ENCODE measurements at regions not wholly inside any gene's neighbourhood (a gene's known extent, or its start where the extent isn't known, plus 50 kb on each side); places are given as distances from the start of the nearest gene placed in this dataset.

- POLR2A ChIA-PET, result no interaction called here
- SMC1A ChIA-PET (ENCODE audit: uncharacterized antibody, unreplicated experiment), result interaction anchor here (1.3 kb wide), 1 partner anchor 12 kb away, joined by 3 read pairs; no protein-coding TSS in a partner anchor
- TF ChIP-seq ZBTB40 (IDR thresholded peaks at IDR 0.05; ENCODE audit: borderline replicate concordance) (no peak), SRF (IDR thresholded peaks at IDR 0.05; ENCODE audit: low read depth in 2 of 2, low read length in 2 of 2) (no peak), SREBF1 (IDR thresholded peaks at IDR 0.05; ENCODE audit: low read length) (no peak), ZZZ3 (IDR thresholded peaks at IDR 0.05; ENCODE audit: control insufficient read depth, insufficient read length, low read depth) (no peak), ZNF687 (IDR thresholded peaks at IDR 0.05) (no peak), IKZF2 (IDR thresholded peaks at IDR 0.05) (no peak), DPF2 (IDR thresholded peaks at IDR 0.05) (no peak), CBX3 (IDR thresholded peaks at IDR 0.05; ENCODE audit: borderline replicate concordance, low read depth) (no peak)
- Histone ChIP-seq H3K4me1 (ENCODE audit: control insufficient read depth, insufficient read depth, low read length) (no peaks in the 10 kb centered on the region), H4K20me1 (ENCODE audit: control insufficient read depth, insufficient read depth) (no peaks in the 10 kb centered on the region), H3K27ac (ENCODE audit: control insufficient read depth, insufficient read depth) (no peak overlapping the region), H2AFZ (ENCODE audit: control insufficient read depth, low read depth, low read length) (no peak overlapping the region), H3K4me3 (no peak overlapping the region), H3K4me2 (ENCODE audit: control insufficient read depth, insufficient read depth) (no peak overlapping the region), H3K9me3 (replicated peaks; ENCODE audit: control insufficient read depth, insufficient read depth, low read length) (no peaks in the 10 kb centered on the region), H3K9ac (ENCODE audit: control insufficient read depth, insufficient read depth, low read length) (no peak overlapping the region), H3K27me3 (replicated peaks in 1 of 2; ENCODE audit: control insufficient read depth in 2 of 2, insufficient read depth in 2 of 2, low read length in 1 of 2) (no peaks in the 10 kb centered on the region), H3K36me3 (ENCODE audit: control insufficient read depth in 2 of 2, insufficient read depth in 2 of 2, low read length in 1 of 2) (no peaks in the 10 kb centered on the region), H3K79me2 (ENCODE audit: control insufficient read depth, insufficient read depth, low read length) (no peaks in the 10 kb centered on the region)
- RAD21 ChIA-PET (ENCODE audit: unreplicated experiment), result no interaction called here
- no peak for DNase-seq (ENCODE audit: low read depth, low spot score)
- no TSS peak for BruUV-seq (replicated peaks)
- CTCF ChIA-PET, result no interaction called here
- intact Hi-C loops (cut with micrococcal nuclease; ENCODE audit: unreplicated experiment), result no loop called here
- WGBS (ENCODE audit: insufficient coverage, insufficient replicate concordance, low lambda C conversion rate, missing lambda C conversion rate), result 59% methylated on average over 5 of the region's 5 CpGs
- in situ Hi-C loops (cut with MboI), result no loop called here
- ATAC-seq, result no peak
- no peak for FAIRE-seq
Measured at GRCh38 chr1:218896202-218896601, 277.5 kb upstream of the LYPLAL1 start.

Measured in GM12878 (cell line).